HG03066 (cell line): ENCODE measurements at regions not wholly inside any gene's neighbourhood (a gene's known extent, or its start where the extent isn't known, plus 50 kb on each side); places are given as distances from the start of the nearest gene placed in this dataset.

Experiments used
- ATAC-seq: cut with Tn5 transposase; IDR thresholded peaks from one replicate; pipeline ENCODE4 v1.9.1; 2021; ENCODE audit warnings: low read depth; ENCODE audit not compliant: unreplicated experiment

- ATAC-seq = no peak
Observed at GRCh38 chr7:25543798-25544197, 315.5 kb upstream of the NPVF start.

- no peak for ATAC-seq
Observed at GRCh38 chr7:25544254-25544653, 316.0 kb upstream of the NPVF start.

- no peak for ATAC-seq
Observed at GRCh38 chr7:25545124-25546008, 317.1 kb upstream of the NPVF start.

GRCh38 chr7:25546306-25546705 lies 318.0 kb upstream of the NPVF start:
- no peak for ATAC-seq

- ATAC-seq = no peak
Observed at GRCh38 chr7:25549271-25549921, 321.1 kb upstream of the NPVF start.

- ATAC-seq = no peak
Observed at GRCh38 chr7:25550149-25550548, 321.9 kb upstream of the NPVF start.

- ATAC-seq = no peak
Observed at GRCh38 chr7:25552998-25553397, 324.7 kb upstream of the NPVF start.

GRCh38 chr7:25553580-25554291 lies 325.4 kb upstream of the NPVF start:
- no peak for ATAC-seq

- ATAC-seq = no peak
Observed at GRCh38 chr7:25557379-25557917, 329.2 kb upstream of the NPVF start.

- no peak for ATAC-seq
Observed at GRCh38 chr7:25557930-25558329, 329.6 kb upstream of the NPVF start.

GRCh38 chr7:25558605-25559004 lies 330.3 kb upstream of the NPVF start:
- no peak for ATAC-seq

GRCh38 chr7:25559581-25560367 lies 331.5 kb upstream of the NPVF start:
- no peak for ATAC-seq

GRCh38 chr7:25562673-25563182 lies 334.4 kb upstream of the NPVF start:
- ATAC-seq = no peak

GRCh38 chr7:25565002-25565401 lies 336.7 kb upstream of the NPVF start:
- no peak for ATAC-seq

GRCh38 chr7:25565949-25566348 lies 337.7 kb upstream of the NPVF start:
- ATAC-seq = no peak

- ATAC-seq = no peak
Observed at GRCh38 chr7:25567430-25567829, 339.1 kb upstream of the NPVF start.

- no peak for ATAC-seq
Observed at GRCh38 chr7:25569765-25570164, 341.5 kb upstream of the NPVF start.

GRCh38 chr7:25572423-25572822 lies 344.1 kb upstream of the NPVF start:
- ATAC-seq = no peak

GRCh38 chr7:25574828-25575227 lies 346.5 kb upstream of the NPVF start:
- ATAC-seq = no peak

GRCh38 chr7:25575634-25576033 lies 347.3 kb upstream of the NPVF start:
- ATAC-seq = no peak
